Adrenal gland (tissue), 9 donors: ENCODE measurements at regions not wholly inside any gene's neighbourhood (a gene's known extent, or its start where the extent isn't known, plus 50 kb on each side); places are given as distances from the start of the nearest gene placed in this dataset.

Source experiments
- DNase-seq, 7 donors: peaks; one replicate each; pipeline ENCODE4 v3.0.0-alpha.2; 2019 to 2020
- H3K27ac ChIP-seq, 5 donors: fragments of 200-600 bp; sonication (generic) in 4 of 5; 1 replicate in 3 of 5; 2 replicates in 2 of 5; pipeline versions ENCODE4 v1.5.1 to v1.8.0; 2016 to 2020; ENCODE audit warnings: mild to moderate bottlenecking in 1 of 5
- H3K27me3 ChIP-seq: fragments of 200-600 bp; 2 replicates; pipeline ENCODE4 v1.8.0; 2021
- H3K36me3 ChIP-seq, 2 donors: fragments of 200-600 bp; replicated peaks in 1 of 2; 1 replicate in 1 of 2; 2 replicates in 1 of 2; pipeline versions ENCODE4 v1.5.1 to v1.8.0; 2018 to 2022
- H3K4me1 ChIP-seq, 2 donors: fragments of 200-600 bp; replicated peaks in 1 of 2; 1 replicate in 1 of 2; 2 replicates in 1 of 2; pipeline versions ENCODE4 v1.5.1 to v1.8.0; 2018 to 2021
- H3K4me3 ChIP-seq, 4 donors: fragments of 200-600 bp; sonication (generic) in 3 of 4; one replicate each; pipeline ENCODE4 v1.5.1; 2016 to 2018
- H3K9me3 ChIP-seq, 3 donors: fragments of 200-600 bp; sonication (generic) in 1 of 3; replicated peaks in 1 of 3; 1 replicate in 2 of 3; 2 replicates in 1 of 3; pipeline versions ENCODE4 v1.5.1 to v1.8.0; 2016 to 2021
- POLR2A ChIP-seq, 2 donors: fragments of 450-650 bp; IDR thresholded peaks; one replicate each; pipeline ENCODE4 v1.6.1; 2017; ENCODE audit warnings: antibody characterized with exemption in 2 of 2, mild to moderate bottlenecking in 2 of 2, moderate library complexity in 1 of 2
- WGBS, 4 donors: extraction: QIAGEN DNeasy Blood & Tissue Kit in 2 of 4; methylation state at CpG; one replicate each; pipeline versions ENCODE4 v1.1.5 to v1.1.7; 2013 to 2017; 5-methylcytosine and 5-hydroxymethylcytosine counted together
- intact Hi-C, 2 donors: fragments of 100-400 bp; cut with DNase I; formaldehyde crosslinking; loops; one replicate each; pipeline versions ENCODE4 v1.14.1 to v1.15.0; 2022 to 2023
- TF ChIP-seq, protein P1 (sequence below), 6 experiments: fragments of 450-650 bp in 4 of 6; fragments of 200-600 bp in 2 of 6; sonication (generic) in 1 of 6; IDR thresholded peaks; 1 replicate in 5 of 6; 2 replicates in 1 of 6; pipeline versions ENCODE4 v1.5.1 to v1.8.0; 2016 to 2021; ENCODE audit warnings: antibody characterized with exemption in 6 of 6, mild to moderate bottlenecking in 2 of 6, moderate library complexity in 1 of 6
- donor health status: healthy with polysubstance abuse.
- donor health status: Bipolar disorder and iron deficiency.
- donor health status: DM: yes; HTN: yes; CAD: no.
- donor health status: DM: no; HTN: no; CAD: no.
- donor health status: DM: no; HTN: no; CAD: no.

DNA sequence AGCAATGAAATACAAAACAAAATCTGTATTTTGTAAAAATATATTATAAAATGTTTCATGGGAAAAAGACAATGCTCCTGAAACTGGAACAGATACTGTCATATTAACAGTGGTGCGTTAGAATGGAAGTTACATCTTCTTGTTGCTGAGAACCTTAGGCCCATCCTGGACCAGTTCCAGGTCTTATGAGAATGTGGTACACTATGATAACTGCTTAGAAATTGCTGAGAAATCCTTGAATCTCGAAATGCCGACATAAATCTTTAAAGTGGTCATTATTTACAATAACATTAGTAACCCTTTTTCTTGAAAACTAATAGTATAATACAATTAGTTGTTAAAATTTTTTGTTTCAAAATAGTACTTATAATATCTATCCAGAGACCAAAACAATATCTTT lies 747.9 kb upstream of the NCAM2 start:
- TF ChIP-seq POLR2A (IDR thresholded peaks at IDR 0.05) = no peak
- Histone ChIP-seq H3K36me3 (no peaks in the 10 kb centered on the region), H3K27ac (no peak overlapping the region), H3K4me3 (no peak overlapping the region), H3K27me3 (no peaks in the 10 kb centered on the region), H3K9me3 (no peaks in the 10 kb centered on the region), H3K4me1 (no peaks in the 10 kb centered on the region)
- intact Hi-C loops = no loop called here
- no peak for DNase-seq
- WGBS, 4 donors = 29 to 38% (median 34%) methylated on average over 3 of the region's 3 CpGs

DNA sequence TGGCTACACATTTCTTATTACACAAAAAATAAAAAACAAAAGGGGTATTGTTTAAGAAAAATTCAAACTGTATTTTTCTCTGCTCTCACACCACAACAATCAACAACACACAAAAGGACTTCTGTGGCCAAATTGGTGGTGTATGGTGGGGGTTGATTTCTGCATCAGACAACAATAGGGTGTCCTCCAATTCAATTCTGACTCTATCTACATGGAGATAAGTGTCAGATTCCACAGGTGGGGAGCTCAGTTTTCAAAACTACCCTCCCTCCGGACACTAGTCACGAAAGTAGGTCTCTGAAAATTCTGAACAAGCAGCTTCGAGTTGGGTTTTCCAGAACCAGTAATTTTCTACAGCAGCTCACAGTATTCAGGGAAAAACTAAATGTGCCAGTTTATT lies 744.9 kb upstream of the NCAM2 start:
- Histone ChIP-seq H3K27ac (no peak overlapping the region), H3K36me3 (no peaks in the 10 kb centered on the region), H3K4me3 (no peak overlapping the region), H3K4me1 (no peaks in the 10 kb centered on the region), H3K9me3 (no peaks in the 10 kb centered on the region), H3K27me3 (no peaks in the 10 kb centered on the region)
- TF ChIP-seq, protein P1, sequence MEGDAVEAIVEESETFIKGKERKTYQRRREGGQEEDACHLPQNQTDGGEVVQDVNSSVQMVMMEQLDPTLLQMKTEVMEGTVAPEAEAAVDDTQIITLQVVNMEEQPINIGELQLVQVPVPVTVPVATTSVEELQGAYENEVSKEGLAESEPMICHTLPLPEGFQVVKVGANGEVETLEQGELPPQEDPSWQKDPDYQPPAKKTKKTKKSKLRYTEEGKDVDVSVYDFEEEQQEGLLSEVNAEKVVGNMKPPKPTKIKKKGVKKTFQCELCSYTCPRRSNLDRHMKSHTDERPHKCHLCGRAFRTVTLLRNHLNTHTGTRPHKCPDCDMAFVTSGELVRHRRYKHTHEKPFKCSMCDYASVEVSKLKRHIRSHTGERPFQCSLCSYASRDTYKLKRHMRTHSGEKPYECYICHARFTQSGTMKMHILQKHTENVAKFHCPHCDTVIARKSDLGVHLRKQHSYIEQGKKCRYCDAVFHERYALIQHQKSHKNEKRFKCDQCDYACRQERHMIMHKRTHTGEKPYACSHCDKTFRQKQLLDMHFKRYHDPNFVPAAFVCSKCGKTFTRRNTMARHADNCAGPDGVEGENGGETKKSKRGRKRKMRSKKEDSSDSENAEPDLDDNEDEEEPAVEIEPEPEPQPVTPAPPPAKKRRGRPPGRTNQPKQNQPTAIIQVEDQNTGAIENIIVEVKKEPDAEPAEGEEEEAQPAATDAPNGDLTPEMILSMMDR (IDR thresholded peaks at IDR 0.05) = no peak
- TF ChIP-seq POLR2A (IDR thresholded peaks at IDR 0.05) = no peak
- DNase-seq = no peak
- intact Hi-C loops = no loop called here
- WGBS, 4 donors = 87 to 100% (median 89%) methylated on average over 3 of the region's 3 CpGs

DNA sequence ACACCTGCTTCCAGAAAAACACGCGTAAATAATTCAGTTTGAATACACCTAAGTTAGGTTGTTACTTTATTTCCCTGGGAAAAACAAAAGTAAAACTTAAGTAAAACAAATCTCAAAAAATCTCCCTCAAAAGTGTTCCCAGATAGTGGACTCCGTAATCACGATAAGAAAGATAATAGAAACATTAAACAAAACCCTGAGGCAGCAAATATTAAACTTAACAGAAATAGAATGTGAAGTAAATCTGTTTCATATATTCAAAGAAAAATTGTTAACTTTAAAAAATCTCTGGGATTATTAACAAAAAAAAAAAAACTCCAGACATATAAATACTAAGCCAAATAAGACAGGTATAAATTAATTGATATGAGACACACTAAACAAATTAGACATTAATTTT lies 743.2 kb upstream of the NCAM2 start:
- Histone ChIP-seq H3K4me1 (no peaks in the 10 kb centered on the region), H3K9me3 (no peaks in the 10 kb centered on the region), H3K36me3 (no peaks in the 10 kb centered on the region), H3K27ac (no peak overlapping the region), H3K27me3 (no peaks in the 10 kb centered on the region), H3K4me3 (no peak overlapping the region)
- no peak for DNase-seq
- 83 to 87% (median 85%) methylated on average over 4 of the region's 4 CpGs for WGBS, 4 donors
- TF ChIP-seq POLR2A (IDR thresholded peaks at IDR 0.05) = no peak
- TF ChIP-seq, protein P1 (IDR thresholded peaks at IDR 0.05) = no peak
- intact Hi-C loops = no loop called here

DNA sequence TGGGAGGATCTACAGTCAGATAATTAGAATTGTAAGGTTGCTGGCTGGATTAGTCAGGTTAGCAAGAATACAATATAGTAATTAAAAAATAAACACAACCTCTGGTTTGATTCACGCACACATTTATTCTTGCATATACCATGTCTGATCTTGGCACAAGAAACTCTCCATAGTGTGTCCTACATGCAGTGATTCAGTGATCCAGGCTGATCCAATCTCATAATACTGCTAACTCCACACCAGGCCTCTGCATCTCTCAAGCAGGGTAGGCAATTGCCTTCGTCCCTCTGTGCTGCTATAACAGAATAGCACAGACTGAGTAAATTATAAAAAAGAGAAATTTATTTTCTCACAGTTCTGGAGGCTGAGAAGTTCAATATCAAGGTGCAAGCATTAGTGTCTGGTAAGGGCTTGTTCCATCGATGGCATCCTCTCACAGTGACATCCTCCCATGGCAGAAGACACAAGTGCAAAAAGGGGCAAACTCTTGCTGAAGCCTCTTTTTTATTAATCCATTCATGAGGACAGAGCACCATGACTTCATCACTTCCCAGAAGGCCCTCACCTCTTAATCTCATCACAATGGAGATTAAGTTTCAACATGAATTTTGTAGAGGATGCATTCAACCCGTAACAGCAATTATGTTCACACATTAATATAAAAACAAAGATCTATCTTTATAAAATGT lies 741.0 kb upstream of the NCAM2 start:
- no peak for TF ChIP-seq POLR2A (IDR thresholded peaks at IDR 0.05)
- TF ChIP-seq, protein P1 (IDR thresholded peaks at IDR 0.05) = no peak
- Histone ChIP-seq H3K9me3 (no peaks in the 10 kb centered on the region), H3K27me3 (no peaks in the 10 kb centered on the region), H3K36me3 (no peaks in the 10 kb centered on the region), H3K4me1 (no peaks in the 10 kb centered on the region), H3K4me3 (no peak overlapping the region), H3K27ac (no peak overlapping the region)
- WGBS, 4 donors = 64 to 78% (median 69%) methylated on average over 4 of the region's 4 CpGs
- no peak for DNase-seq
- intact Hi-C loops = no loop called here

DNA sequence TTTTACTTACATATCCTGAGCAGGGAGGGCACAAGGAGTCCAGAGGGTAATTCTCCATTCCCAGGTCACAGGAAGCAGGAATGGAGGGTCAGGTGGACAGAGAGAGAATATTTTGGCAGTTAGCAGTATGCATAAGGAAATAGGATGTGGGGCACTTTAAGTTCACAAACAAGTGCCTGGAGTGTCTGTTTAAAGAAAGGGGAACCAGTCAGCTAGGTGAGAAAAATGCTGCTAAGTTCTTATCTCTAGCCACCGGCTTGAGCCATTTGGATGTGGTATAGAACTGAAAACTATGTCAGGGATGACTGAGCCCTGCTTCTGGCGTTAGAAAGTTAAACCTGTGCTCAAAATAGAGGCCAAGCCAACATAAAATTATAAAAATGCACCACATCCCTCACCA lies 739.7 kb upstream of the NCAM2 start:
- H3K36me3 ChIP-seq = no peaks in the 10 kb centered on the region
- H3K9me3 ChIP-seq = no peaks in the 10 kb centered on the region
- intact Hi-C loops = no loop called here
- no peak overlapping the region for H3K27ac ChIP-seq
- WGBS, 4 donors = 30 to 44% (median 41%) methylated on average over 2 of the region's 2 CpGs
- no peaks in the 10 kb centered on the region for H3K27me3 ChIP-seq
- DNase-seq = no peak
- no peak for TF ChIP-seq POLR2A (IDR thresholded peaks at IDR 0.05)
- TF ChIP-seq, protein P1 (IDR thresholded peaks at IDR 0.05) = no peak
- no peaks in the 10 kb centered on the region for H3K4me1 ChIP-seq
- H3K4me3 ChIP-seq = no peak overlapping the region
